Globus pallidus (tissue), 1 donor: ENCODE measurements at regions not wholly inside any gene's neighbourhood (a gene's known extent, or its start where the extent isn't known, plus 50 kb on each side); places are given as distances from the start of the nearest gene placed in this dataset.
"Not testable (repeated sequence)": the region's sequence is repeated elsewhere in the genome, so short reads cannot be mapped to it uniquely, and the experiment has no call there.

Source experiments
- DNase-seq: peaks from one replicate; pipeline ENCODE4 v3.0.0-alpha.2; 2015; ENCODE audit warnings: low spot score

DNA sequence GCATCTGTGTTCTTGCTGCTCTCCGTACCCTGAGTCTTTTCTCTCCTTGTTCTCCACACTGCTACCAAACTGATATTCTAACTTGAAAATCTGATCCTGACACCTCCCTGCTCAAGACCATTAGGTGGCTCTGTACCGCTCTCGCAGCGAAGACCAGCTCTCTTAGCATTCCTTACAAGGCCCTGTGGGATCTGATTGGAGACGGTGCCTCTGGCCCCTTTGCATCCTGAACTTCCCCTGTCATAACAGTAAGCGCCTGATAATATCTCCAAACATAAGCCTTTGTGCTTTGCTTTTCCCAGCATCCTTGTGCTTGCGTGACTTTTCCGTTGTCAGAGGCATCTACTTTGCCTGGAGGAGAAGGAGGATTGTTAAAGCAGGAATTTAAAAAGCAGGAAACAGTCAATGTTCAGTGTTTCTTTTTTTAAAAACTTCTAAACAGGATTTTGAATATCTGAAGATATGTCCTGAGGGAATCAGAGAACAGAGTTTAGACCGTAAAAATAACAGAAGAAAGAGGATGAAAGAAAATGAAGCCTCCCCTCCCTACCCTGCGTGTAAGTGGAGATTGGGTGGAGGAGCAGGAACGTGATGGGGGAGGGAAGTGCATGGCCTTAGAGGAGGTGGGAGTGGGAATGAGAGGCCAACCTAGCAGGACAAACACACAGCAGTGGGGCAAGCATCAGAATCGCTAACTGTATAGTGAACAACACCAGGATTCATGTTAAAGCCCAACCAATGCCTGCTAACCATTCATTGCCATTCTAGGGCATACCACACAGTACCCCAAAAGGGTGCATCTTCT lies 89.2 kb upstream of the STMND1 start:
- DNase-seq = peak; percentile 54

DNA sequence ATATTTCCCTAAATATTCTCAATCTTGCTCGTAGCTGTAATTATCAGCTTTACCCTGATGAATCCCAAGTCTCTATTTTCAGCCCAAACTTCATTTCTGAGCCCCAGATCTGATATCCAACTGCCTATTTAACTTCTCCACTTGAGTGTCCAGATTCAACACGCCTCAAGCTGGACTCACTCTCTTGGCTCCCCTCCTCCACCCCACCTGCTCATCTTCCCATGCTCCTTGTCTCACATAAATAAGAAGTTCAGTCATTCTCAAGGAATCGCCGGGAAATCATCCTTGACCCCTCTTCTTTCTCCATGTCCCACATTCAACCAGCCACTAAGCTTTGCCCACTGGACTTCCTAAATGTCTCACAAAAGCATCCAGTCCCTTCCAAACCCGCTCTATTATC lies 89.9 kb upstream of the STMND1 start:
- DNase-seq = no peak

DNA sequence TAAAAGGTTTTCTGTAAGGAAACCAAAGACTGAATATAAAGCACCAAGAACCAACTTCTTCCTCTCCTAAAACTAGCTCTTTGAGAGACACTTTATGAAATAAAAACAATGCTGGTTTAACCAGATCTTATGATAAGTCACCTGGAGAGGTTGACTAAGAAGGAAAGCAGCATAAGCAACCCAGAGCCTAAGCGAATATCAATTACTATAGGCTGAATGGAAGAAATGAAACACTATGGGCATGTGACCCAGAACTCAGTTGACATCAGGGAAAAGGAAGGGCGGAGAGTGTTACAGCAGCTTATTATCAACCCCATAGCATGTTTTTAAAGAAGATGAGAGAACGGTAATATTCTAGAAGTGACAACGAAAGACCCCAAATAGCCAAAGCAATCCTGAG lies 94.1 kb upstream of the STMND1 start:
- DNase-seq = no peak

DNA sequence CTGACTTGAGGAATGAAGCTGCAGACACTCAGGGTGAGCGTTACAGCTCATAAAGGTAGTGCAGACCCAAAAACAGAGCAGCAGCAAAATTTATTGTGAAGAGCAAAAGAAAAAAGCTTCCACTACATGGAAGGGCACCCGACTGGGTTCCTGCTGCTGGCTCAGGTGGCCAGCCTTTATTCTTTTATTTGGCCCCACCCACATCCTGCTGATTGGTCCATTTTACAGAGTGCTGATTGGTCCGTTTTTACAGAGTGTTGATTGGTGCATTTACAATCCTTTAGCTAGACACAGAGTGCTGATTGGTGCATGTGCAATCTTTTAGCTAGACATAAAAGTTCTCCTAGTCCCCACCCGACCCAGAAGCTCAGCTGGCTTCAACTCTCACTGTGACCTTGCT lies 95.3 kb upstream of the STMND1 start:
- no peak for DNase-seq

DNA sequence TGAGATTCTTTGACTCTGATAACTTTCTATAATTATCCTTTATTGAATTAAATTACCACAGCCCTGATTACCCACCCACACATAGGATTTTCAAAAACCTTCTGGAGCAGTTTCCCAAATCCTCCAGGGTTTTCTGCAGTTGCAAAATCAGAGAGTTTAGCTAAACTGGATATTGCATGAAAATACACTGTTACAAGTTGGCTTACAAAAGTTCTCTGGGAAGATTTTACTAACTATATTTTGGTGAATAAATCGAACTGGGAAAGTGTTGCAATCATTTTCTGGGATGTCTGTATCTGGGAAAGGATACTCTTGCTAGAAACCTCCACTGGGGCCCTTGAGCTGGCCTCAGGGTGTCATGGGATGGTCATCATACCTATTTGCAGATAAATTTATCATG lies 97.6 kb upstream of the STMND1 start:
- no peak for DNase-seq

DNA sequence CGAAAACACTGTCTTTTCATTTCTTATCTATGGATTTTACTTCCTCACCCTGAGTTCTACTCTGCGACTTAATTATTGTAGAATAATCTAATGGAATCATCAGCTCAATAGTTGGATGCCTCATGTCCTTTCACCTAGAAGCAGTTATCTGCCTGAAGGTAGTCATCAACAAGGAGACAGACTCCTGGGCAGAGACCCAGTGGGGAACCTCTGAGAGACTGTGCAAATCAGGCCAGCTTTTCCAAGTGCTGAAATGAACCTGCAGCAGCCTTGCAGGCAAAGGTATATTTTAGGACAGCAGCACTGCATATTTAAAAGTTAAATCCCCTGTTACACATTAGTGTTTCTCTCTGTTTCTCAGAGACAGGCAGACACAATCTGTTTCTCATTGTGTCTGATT lies 99.7 kb upstream of the STMND1 start:
- DNase-seq = no peak

- DNase-seq = no peak
These were observed 100.7 kb upstream of the STMND1 start for GRCh38 chr6:17001188-17001587.

GRCh38 chr6:16999491-17000436 lies 102.1 kb upstream of the STMND1 start:
- DNase-seq = no peak

GRCh38 chr6:16998461-16998860 lies 103.4 kb upstream of the STMND1 start:
- DNase-seq = no peak

DNA sequence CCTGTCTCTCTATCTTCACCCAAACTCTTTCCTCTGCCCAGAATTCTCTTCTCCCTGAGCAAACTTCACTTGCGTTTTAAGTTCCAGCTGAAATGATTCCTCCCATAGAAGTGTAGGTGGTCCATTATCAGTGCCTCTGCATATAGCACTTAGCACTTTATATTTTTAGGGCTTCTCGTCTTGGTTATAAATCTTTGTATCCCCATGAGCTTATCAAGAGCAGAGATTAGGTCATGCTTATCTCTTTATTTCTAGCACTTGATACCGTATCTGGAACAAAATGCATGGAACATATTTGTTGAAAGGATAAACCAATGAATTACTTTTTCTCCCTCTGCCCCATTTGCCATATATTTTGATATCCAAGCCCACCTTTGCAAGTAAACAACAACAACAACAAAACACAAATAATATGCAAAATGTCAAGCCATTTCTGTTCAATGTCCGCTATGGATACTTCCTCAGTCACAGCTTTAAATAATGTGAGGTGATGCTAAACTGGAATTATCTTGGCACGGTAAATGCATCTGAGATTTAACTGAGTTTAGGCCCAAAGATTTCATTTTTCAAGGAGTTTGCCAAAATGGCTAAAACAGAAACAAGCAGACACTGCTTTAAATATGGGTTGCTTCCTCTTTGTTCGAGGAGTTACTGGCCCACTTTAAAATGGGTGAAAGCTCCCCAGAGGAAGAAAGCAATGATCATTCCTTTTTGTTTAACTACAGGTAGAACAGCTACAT lies 106.2 kb upstream of the STMND1 start:
- no peak for DNase-seq

GRCh38 chr6:16993396-16993795 lies 108.5 kb upstream of the STMND1 start:
- DNase-seq = peak; percentile 20

GRCh38 chr6:16991981-16992629 lies 109.7 kb upstream of the STMND1 start:
- no peak for DNase-seq

- not testable (repeated sequence) for DNase-seq
These were observed 111.9 kb upstream of the STMND1 start for GRCh38 chr6:16989976-16990375.

DNA sequence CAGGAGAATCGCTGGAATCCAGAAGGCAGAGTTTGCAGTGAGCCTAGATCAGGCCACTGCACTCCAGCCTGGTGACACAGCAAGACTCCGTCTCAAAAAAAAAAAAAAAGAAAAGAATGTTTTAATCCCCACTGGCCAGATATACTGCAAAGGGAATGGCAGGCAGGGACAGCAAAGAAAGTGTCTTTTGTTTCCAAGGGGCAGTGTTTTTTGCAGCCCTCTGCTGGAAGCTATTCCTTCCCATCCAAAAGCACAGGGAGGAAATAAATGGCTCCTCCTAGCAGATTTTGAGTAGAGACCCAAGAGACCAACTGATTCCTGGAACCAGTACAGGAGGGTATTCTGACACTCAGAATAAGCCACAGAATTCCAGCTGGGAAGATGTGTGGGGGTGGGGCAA lies 112.5 kb upstream of the STMND1 start:
- DNase-seq = no peak

DNA sequence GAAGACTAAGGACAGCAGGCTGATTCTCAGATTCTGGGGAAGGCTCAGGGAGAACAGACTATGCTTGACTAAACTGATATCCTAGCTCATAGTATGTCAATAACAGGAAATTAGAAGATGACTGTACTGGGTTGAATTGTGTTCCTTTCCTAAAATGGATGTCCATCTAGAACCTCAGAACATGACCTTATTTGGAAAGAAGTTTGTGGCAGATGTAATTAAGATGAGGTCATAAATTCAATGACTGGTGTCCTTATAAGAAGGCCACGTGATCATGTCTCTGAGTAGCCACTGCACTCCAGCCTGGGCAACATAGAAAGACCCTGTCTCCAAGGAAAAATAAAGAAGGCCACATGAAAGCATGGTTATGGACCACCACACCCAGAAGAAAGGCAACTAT lies 113.9 kb upstream of the STMND1 start:
- no peak for DNase-seq

GRCh38 chr6:16985513-16986284 lies 116.2 kb upstream of the STMND1 start:
- DNase-seq = no peak

DNA sequence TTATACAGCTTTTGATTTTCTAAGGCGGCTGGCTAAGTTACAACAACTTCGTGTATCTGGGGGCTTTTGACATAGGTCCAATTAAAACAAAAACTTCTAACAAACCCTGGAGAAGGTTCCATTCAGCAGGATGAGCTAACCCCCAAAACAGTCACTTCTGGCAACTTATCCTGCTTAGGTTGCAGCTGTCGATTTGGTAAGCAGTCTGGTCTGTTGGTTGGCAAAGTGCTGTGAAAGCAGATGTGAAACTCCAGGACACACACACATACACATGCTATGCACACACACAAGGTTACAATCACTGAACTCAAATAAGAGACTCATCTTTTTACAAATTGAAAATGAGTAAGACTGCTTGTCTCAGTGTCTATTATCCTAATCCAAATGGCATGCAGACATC lies 119.0 kb upstream of the STMND1 start:
- peak; percentile 38 for DNase-seq

DNA sequence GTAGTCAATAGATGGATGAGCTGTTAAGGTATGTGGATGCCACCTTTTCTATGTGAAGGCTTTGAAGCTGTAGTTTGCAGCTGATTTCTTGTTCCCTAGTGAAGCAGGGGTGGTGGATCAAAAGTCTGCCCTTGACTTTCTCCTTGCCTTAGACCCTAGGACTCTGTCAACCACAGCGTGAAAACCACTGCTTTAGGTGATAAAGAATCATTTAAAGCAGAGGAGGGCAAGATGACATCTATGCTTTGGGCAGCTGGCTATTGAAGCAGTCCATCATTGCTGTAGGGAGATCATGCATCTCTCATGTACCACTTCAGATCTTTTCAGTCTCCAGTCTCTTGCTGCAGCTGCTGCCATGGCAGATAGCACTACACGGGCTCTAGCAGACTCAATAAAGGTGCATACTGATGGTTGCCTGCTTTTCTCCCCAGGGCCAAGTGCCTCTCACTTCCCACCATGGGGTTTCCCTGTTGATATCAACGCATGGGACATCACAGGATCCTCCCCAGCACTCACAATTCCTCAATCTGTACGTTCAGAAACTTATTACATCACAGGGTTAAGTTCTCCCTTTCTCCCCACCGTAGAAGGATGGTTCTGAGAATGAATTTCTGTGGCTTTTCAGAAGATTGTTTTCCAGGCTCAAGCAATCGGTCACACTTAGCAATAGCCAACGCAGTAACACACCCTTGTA lies 122.0 kb upstream of the STMND1 start:
- no peak for DNase-seq

GRCh38 chr6:16978686-16979085 lies 123.2 kb upstream of the STMND1 start:
- DNase-seq = no peak

GRCh38 chr6:16976385-16977183 lies 125.3 kb upstream of the STMND1 start:
- no peak for DNase-seq
